HEK293 (cell line): ENCODE measurements at regions not wholly inside any gene's neighbourhood (a gene's known extent, or its start where the extent isn't known, plus 50 kb on each side); places are given as distances from the start of the nearest gene placed in this dataset.

Experiments used
- BCL11A ChIP-seq: fragments of 450-650 bp; formaldehyde crosslinking; IDR thresholded peaks from 2 replicates; pipeline ENCODE4 v1.5.1; 2016; ENCODE audit warnings: low read depth, missing biosample characterization, missing genetic modification characterization
- CTCF ChIP-seq: fragments of 450-650 bp; formaldehyde crosslinking; IDR thresholded peaks from 2 replicates; pipeline ENCODE4 v1.5.1; 2016; ENCODE audit warnings: missing biosample characterization, missing genetic modification characterization
- MYNN ChIP-seq: fragments of 450-650 bp; formaldehyde crosslinking; IDR thresholded peaks from 2 replicates; pipeline ENCODE4 v1.5.1; 2016; ENCODE audit warnings: missing biosample characterization, missing genetic modification characterization, borderline replicate concordance

- TF ChIP-seq BCL11A (tag by site-specific recombination) (no peak), MYNN (tag by site-specific recombination) (no peak), CTCF (tag by site-specific recombination) (no peak)
Observed at GRCh38 chr2:12400543-12400942, 316.2 kb upstream of the TRIB2 start.
